OCI-LY7 (cell line): ENCODE measurements at regions not wholly inside any gene's neighbourhood (a gene's known extent, or its start where the extent isn't known, plus 50 kb on each side); places are given as distances from the start of the nearest gene placed in this dataset.

Experiments used
- BruUV-seq: library from RNA; stranded (reverse); fragments of 400-500 nt; replicated peaks from 2 replicates; lab custom pipeline; 2021; lab: Mats Ljungman, UMichigan
- CTCF ChIA-PET: fragments of 300-600 bp; sonication (Branson Sonifier 250); formaldehyde crosslinking; loops from one replicate; lab custom pipeline; 2022; ENCODE audit warnings: antibody characterized with exemption; ENCODE audit not compliant: unreplicated experiment; lab: Charles Lee
- POLR2A ChIA-PET: fragments of 300-600 bp; sonication (Branson Sonifier 250); formaldehyde crosslinking; loops from one replicate; lab custom pipeline; 2022; ENCODE audit warnings: antibody characterized with exemption; lab: Charles Lee
- DNase-seq: peaks from one replicate; pipeline ENCODE4 v3.0.0-alpha.2; 2015; ENCODE audit warnings: low spot score
- H2AFZ ChIP-seq: fragments of 200-600 bp; sonication (generic), shearing (Covaris generic); 2 replicates; pipeline ENCODE4 v1.6.1; 2014; ENCODE audit warnings: mild to moderate bottlenecking, antibody characterized with exemption, low read length, moderate library complexity
- H3K27ac ChIP-seq: fragments of 200-600 bp; sonication (generic); 2 replicates; pipeline ENCODE4 v1.5.1; 2014; ENCODE audit warnings: mixed run types, low read depth, mild to moderate bottlenecking, moderate library complexity, low read length, inconsistent platforms; ENCODE audit not compliant: poor library complexity, severe bottlenecking
- H3K36me3 ChIP-seq: fragments of 200-600 bp; sonication (generic); 2 replicates; pipeline ENCODE4 v1.6.1; 2014; ENCODE audit warnings: mild to moderate bottlenecking, antibody characterized with exemption, low read length, moderate library complexity, mixed read lengths; ENCODE audit not compliant: insufficient read depth
- H3K4me1 ChIP-seq: fragments of 200-600 bp; sonication (generic); 2 replicates; pipeline ENCODE4 v1.5.1; 2014; ENCODE audit warnings: mild to moderate bottlenecking, low read length; ENCODE audit not compliant: insufficient read depth, poor library complexity, severe bottlenecking
- H3K4me2 ChIP-seq: fragments of 200-600 bp; sonication (generic); 2 replicates; pipeline ENCODE4 v1.6.1; 2014; ENCODE audit warnings: mild to moderate bottlenecking, low read length
- H3K4me3 ChIP-seq: fragments of 200-600 bp; sonication (generic); 2 replicates; pipeline ENCODE4 v1.5.1; 2014; ENCODE audit warnings: mild to moderate bottlenecking, low read depth, low read length; ENCODE audit not compliant: poor library complexity, severe bottlenecking
- H3K79me2 ChIP-seq: fragments of 200-600 bp; sonication (generic); 2 replicates; pipeline ENCODE4 v1.6.1; 2016; ENCODE audit warnings: low read depth, mild to moderate bottlenecking, low read length, moderate library complexity, mixed read lengths; ENCODE audit not compliant: insufficient read depth
- H3K9me2 ChIP-seq: fragments of 200-600 bp; sonication (generic); 2 replicates; pipeline ENCODE4 v1.6.1; 2016; ENCODE audit warnings: mild to moderate bottlenecking, low read length, mixed read lengths; ENCODE audit not compliant: insufficient read depth
- H3K9me3 ChIP-seq: fragments of 200-600 bp; sonication (generic); 2 replicates; pipeline ENCODE4 v1.6.1; 2014; ENCODE audit warnings: mild to moderate bottlenecking, mixed run types, low read length, mixed read lengths
- H4K20me1 ChIP-seq: fragments of 200-600 bp; sonication (generic); 2 replicates; pipeline ENCODE4 v1.6.1; 2014; ENCODE audit warnings: mild to moderate bottlenecking, antibody characterized with exemption, low read length, moderate library complexity, mixed read lengths; ENCODE audit not compliant: insufficient read depth
- EZH2phosphoT487 ChIP-seq: fragments of 200-600 bp; sonication (generic); IDR thresholded peaks from 2 replicates; pipeline ENCODE4 v1.6.1; 2018; ENCODE audit warnings: low read depth, borderline replicate concordance, mild to moderate bottlenecking, mixed run types, antibody characterized with exemption, low read length, moderate library complexity, mixed read lengths
- intact Hi-C: fragments of 100-400 bp; cut with micrococcal nuclease; formaldehyde crosslinking; loops from one replicate; pipeline ENCODE4 v1.10.0; 2022; ENCODE audit not compliant: unreplicated experiment
- TF ChIP-seq, protein P1 (sequence below): fragments of 200-600 bp; sonication (generic); conservative IDR thresholded peaks from 2 replicates; pipeline ENCODE4 v1.5.1; 2014; ENCODE audit warnings: mild to moderate bottlenecking, antibody characterized with exemption, low read length, moderate library complexity, mixed read lengths

DNA sequence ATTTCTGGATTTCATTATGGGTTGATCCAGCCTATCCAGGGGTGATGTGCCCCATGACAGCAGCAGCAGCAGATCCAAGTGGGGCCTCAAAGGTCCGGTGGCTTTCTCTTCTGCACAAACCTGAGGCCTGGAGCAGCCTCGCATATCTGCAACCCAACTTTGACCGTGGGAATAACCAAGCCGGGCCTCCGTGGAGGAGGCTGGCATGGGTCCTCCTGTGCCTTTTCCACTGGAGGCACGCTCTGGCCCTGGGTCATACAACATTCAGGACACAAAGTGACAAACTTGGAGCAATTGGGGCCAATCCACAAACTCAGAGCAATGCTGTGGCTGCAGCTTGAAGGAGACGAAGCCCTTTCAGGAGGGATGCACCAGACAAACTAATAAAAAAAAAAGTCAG is 330.0 kb upstream of the MKI67 start:
- no peak for DNase-seq
- intact Hi-C loops, result no loop called here
- no peaks in the 10 kb centered on the region for H3K9me3 ChIP-seq
- CTCF ChIA-PET, result no interaction called here
- H3K9me2 ChIP-seq, result no peaks in the 10 kb centered on the region
- no peaks in the 10 kb centered on the region for H3K79me2 ChIP-seq
- H3K4me2 ChIP-seq, result no peak overlapping the region
- TF ChIP-seq EZH2phosphoT487, result no peak
- TF ChIP-seq, protein P1, sequence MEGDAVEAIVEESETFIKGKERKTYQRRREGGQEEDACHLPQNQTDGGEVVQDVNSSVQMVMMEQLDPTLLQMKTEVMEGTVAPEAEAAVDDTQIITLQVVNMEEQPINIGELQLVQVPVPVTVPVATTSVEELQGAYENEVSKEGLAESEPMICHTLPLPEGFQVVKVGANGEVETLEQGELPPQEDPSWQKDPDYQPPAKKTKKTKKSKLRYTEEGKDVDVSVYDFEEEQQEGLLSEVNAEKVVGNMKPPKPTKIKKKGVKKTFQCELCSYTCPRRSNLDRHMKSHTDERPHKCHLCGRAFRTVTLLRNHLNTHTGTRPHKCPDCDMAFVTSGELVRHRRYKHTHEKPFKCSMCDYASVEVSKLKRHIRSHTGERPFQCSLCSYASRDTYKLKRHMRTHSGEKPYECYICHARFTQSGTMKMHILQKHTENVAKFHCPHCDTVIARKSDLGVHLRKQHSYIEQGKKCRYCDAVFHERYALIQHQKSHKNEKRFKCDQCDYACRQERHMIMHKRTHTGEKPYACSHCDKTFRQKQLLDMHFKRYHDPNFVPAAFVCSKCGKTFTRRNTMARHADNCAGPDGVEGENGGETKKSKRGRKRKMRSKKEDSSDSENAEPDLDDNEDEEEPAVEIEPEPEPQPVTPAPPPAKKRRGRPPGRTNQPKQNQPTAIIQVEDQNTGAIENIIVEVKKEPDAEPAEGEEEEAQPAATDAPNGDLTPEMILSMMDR, result no peak
- H3K27ac ChIP-seq, result no peak overlapping the region
- no TSS peak for BruUV-seq
- no peaks in the 10 kb centered on the region for H3K4me1 ChIP-seq
- no peaks in the 10 kb centered on the region for H4K20me1 ChIP-seq
- H2AFZ ChIP-seq, result no peak overlapping the region
- no peak overlapping the region for H3K4me3 ChIP-seq
- POLR2A ChIA-PET, result interaction anchor here (0.7 kb wide), 1 partner anchor 370 kb away, joined by 3 read pairs; no protein-coding TSS in a partner anchor
- no peaks in the 10 kb centered on the region for H3K36me3 ChIP-seq

DNA sequence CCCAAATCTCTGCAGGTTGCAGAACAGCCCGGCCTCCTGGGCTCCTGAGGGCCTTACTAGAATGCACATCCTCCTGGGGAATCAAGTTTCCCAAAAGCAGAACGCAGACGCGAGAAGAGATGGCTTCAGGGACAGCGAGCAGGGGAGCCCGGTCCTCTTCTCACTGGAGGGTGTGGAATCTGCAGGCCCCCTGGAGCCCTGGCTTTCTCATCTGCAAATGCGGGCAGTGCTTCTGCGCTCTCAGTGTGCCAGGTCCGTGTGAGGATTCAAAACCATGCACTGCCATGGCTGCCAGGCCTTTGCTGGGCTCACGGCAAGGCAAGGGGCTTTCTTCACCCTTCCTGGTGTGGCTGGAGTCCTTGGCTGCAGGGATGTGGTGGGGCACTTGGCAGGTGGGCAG is 330.9 kb upstream of the MKI67 start:
- H3K79me2 ChIP-seq, result no peaks in the 10 kb centered on the region
- no peak overlapping the region for H3K4me3 ChIP-seq
- H3K4me2 ChIP-seq, result no peak overlapping the region
- TF ChIP-seq, protein P1, result no peak
- TF ChIP-seq EZH2phosphoT487, result no peak
- POLR2A ChIA-PET, result no interaction called here
- intact Hi-C loops, result no loop called here
- CTCF ChIA-PET, result no interaction called here
- no peak overlapping the region for H3K27ac ChIP-seq
- no TSS peak for BruUV-seq
- H3K9me3 ChIP-seq, result no peaks in the 10 kb centered on the region
- H3K4me1 ChIP-seq, result no peaks in the 10 kb centered on the region
- H4K20me1 ChIP-seq, result no peaks in the 10 kb centered on the region
- H2AFZ ChIP-seq, result no peak overlapping the region
- no peak for DNase-seq
- no peaks in the 10 kb centered on the region for H3K9me2 ChIP-seq
- no peaks in the 10 kb centered on the region for H3K36me3 ChIP-seq

DNA sequence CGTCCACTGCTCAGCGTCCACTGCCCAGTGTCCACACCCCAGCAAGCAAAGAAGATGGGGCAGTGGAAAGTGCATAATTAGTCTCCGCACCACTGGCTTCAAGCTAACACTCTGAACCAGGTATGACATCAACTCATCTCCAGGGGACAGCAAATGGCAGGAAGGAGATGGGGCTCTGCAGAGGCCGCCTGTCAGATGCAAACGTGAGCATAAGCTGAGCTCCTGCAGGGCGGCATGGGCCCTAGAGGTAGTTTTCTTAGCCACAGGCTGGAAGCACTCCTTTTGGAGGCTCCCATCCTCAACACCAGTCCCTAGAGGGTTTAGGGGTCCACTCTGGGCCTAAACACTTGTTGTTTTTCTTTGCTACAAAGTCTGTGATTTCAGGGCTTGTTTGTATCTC is 335.8 kb upstream of the MKI67 start:
- Histone ChIP-seq H4K20me1 (no peaks in the 10 kb centered on the region), H2AFZ (no peak overlapping the region), H3K27ac (no peak overlapping the region), H3K9me2 (no peaks in the 10 kb centered on the region), H3K4me2 (no peak overlapping the region), H3K4me3 (no peak overlapping the region), H3K9me3 (no peaks in the 10 kb centered on the region), H3K79me2 (no peaks in the 10 kb centered on the region), H3K36me3 (no peaks in the 10 kb centered on the region), H3K4me1 (no peaks in the 10 kb centered on the region)
- POLR2A ChIA-PET, result no interaction called here
- no peak for DNase-seq
- intact Hi-C loops, result no loop called here
- TF ChIP-seq, protein P1, result no peak
- no peak for TF ChIP-seq EZH2phosphoT487
- CTCF ChIA-PET, result no interaction called here
- no TSS peak for BruUV-seq
